ENCODE measurements at regions not wholly inside any gene's neighbourhood (a gene's known extent, or its start where the extent isn't known, plus 50 kb on each side); places are given as distances from the start of the nearest gene placed in this dataset.

DNA sequence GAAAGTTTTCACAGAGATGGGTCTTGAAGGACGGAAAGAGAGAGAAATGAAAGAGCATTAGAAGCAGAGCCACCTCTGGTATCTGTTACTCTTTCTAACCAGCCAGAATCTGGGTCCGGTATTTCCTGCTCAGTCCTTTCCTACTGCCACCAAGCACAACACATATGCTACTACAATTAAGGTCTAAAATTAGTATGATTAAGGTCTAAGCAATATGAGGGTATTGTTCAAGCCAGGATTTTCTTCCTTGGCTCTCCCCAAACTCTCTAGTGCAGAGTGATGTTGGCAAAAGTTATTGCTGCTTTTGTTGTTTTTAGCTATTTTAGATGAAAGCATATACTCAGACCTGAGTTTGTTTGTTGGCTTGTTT, 59.2 kb upstream of the EED start:
- DNase-seq (ENCODE audit: low spot score) (no peak), ATAC-seq (ENCODE audit: insufficient number of reproducible peaks, low FRiP score, low read depth) (no peak)
- Histone ChIP-seq H3K27ac (no peak overlapping the region), H3K36me3 (no peaks in the 10 kb centered on the region), H3K9me3 (no peaks in the 10 kb centered on the region), H3K27me3 (replicated peaks; ENCODE audit: insufficient read depth) (no peaks in the 10 kb centered on the region), H3K4me1 (ENCODE audit: control insufficient read depth in 1 of 2, low read depth in 2 of 2) (peaks cover 6 to 8% of the 10 kb centered on the region in 2 donors), H3K4me3 (no peak overlapping the region)
- TF ChIP-seq, protein P1, sequence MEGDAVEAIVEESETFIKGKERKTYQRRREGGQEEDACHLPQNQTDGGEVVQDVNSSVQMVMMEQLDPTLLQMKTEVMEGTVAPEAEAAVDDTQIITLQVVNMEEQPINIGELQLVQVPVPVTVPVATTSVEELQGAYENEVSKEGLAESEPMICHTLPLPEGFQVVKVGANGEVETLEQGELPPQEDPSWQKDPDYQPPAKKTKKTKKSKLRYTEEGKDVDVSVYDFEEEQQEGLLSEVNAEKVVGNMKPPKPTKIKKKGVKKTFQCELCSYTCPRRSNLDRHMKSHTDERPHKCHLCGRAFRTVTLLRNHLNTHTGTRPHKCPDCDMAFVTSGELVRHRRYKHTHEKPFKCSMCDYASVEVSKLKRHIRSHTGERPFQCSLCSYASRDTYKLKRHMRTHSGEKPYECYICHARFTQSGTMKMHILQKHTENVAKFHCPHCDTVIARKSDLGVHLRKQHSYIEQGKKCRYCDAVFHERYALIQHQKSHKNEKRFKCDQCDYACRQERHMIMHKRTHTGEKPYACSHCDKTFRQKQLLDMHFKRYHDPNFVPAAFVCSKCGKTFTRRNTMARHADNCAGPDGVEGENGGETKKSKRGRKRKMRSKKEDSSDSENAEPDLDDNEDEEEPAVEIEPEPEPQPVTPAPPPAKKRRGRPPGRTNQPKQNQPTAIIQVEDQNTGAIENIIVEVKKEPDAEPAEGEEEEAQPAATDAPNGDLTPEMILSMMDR (IDR thresholded peaks at IDR 0.05): no peak

DNA sequence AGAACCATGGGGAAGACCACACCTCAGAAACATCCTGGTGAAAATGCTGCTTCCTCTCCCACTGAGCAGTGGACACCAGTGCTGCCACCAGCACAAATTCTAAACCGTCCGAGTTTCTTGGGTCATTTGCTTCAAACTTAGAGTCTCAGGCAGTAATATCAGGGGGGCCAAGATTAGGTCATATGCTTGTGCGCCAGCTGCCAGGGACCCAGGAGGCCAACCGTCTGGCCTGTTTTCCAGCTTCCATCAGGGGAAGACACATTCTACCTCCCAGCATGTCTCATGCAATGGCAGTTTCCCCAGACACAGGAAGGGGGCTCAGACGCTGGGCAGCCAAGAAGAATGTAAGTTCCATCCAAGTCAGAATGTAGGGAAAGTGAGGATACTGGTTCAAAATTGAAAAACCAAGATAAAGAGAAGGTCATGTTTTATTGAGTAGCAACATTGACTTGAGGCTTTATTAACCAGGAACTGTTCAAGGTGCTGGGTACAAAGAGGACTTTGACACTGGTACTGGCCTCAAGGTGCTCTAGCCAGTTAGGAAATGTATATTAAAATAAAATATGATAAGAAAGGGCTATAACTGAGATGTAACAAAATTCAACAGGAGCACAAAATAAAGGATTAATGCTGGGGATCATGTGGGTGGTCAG, 59.7 kb upstream of the EED start:
- Histone ChIP-seq H3K36me3 (no peaks in the 10 kb centered on the region), H3K9me3 (no peaks in the 10 kb centered on the region), H3K4me1 (ENCODE audit: control insufficient read depth in 1 of 2, low read depth in 2 of 2) (peaks cover 6 to 8% of the 10 kb centered on the region in 2 donors), H3K27ac (no peak overlapping the region), H3K4me3 (no peak overlapping the region), H3K27me3 (replicated peaks; ENCODE audit: insufficient read depth) (no peaks in the 10 kb centered on the region)
- TF ChIP-seq, protein P1 (IDR thresholded peaks at IDR 0.05): no peak
- no peak for ATAC-seq (ENCODE audit: insufficient number of reproducible peaks, low FRiP score, low read depth)
- no peak for DNase-seq (ENCODE audit: low spot score)

DNA sequence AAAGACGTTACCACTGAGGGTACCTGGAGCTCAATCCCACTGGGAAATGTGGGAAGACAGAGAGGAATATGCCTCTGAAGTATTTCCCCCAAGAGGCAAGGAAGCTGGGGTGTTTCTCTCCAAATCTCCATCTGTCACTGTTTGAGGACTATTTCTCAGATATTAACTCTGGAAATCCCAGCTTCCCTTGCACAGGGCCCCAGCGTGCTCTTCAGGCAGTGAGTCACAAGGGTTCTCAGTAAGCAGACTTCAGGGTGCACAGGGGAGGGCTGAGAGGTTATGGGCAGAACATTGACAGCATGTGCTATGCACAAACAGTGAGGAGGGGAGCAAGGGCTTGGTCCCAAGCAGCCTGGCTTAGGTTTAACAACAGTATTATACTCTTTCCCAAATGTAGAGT, 60.9 kb upstream of the EED start:
- no peak overlapping the region for H3K27ac ChIP-seq
- DNase-seq (ENCODE audit: low spot score) (no peak), ATAC-seq (ENCODE audit: insufficient number of reproducible peaks, low FRiP score, low read depth) (no peak)

DNA sequence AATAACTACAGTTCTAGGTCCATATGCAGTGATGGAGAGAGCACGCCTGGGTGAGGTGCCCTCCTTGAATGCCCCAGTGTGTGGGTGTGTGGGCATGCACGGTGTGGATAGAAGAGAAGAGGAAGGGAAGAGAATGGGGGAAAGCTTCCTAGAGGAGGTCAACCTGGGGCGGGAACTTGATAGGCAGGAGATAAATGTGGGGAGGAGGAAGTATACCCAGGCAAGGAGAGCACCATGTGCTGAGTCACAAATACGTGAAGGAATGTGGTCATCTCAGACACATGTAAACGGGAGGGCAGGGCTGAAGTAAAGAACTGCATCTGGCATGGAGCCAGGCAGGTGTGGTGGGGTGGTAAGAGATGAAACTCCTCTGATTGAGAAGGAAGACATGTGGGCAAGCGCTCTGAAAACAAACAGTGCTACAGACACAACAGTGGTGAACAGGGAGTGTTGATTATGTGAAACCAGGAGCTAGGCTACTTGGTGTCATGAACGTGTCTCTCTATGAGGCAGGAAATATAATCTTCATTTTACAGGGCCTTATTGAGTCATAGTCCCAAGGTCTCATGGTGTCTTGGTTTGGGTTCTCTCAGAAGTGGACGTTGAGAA, 61.5 kb upstream of the EED start:
- TF ChIP-seq, protein P1 (IDR thresholded peaks at IDR 0.05): no peak
- no peak overlapping the region for H3K4me3 ChIP-seq
- DNase-seq (ENCODE audit: low spot score) (no peak), ATAC-seq (ENCODE audit: insufficient number of reproducible peaks, low FRiP score, low read depth) (no peak)
- peaks cover 6 to 18% of the 10 kb centered on the region in 2 donors for H3K4me1 ChIP-seq (ENCODE audit: control insufficient read depth in 1 of 2, low read depth in 2 of 2)
- no peaks in the 10 kb centered on the region for H3K27me3 ChIP-seq (replicated peaks; ENCODE audit: insufficient read depth)
- no peaks in the 10 kb centered on the region for H3K36me3 ChIP-seq
- no peaks in the 10 kb centered on the region for H3K9me3 ChIP-seq
- H3K27ac ChIP-seq: no peak overlapping the region

More for the DNA sequence above, 60.9 kb upstream of the EED start:
- Histone ChIP-seq H3K36me3 (no peaks in the 10 kb centered on the region), H3K27me3 (replicated peaks; ENCODE audit: insufficient read depth) (no peaks in the 10 kb centered on the region), H3K4me1 (ENCODE audit: control insufficient read depth in 1 of 2, low read depth in 2 of 2) (peaks cover 6 to 16% of the 10 kb centered on the region in 2 donors), H3K4me3 (no peak overlapping the region), H3K9me3 (no peaks in the 10 kb centered on the region)
- TF ChIP-seq, protein P1 (IDR thresholded peaks at IDR 0.05): no peak

DNA sequence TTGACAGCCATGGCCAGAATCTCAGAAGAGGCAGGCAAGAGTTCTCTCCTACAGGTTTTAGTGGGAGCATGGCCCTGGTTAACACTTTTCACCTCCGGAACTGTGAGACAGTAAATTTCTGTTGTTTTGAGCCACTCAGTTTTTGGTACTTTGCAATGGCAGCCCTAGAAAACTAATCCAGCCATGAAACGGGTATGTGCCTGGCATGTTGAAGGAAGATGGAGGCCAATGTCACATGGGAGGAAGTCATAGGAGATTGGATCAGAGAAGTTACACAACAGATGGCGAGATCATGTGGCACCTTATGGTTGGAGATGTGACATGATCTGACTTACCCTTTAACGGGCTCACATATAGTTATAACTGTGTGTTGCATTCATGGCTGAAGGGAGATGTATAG, 63.2 kb upstream of the EED start:
- H3K27ac ChIP-seq: no peak overlapping the region
- ATAC-seq (ENCODE audit: insufficient number of reproducible peaks, low FRiP score, low read depth) (no peak), DNase-seq (ENCODE audit: low spot score) (no peak)
- TF ChIP-seq, protein P1 (IDR thresholded peaks at IDR 0.05): no peak
- H3K4me3 ChIP-seq: no peak overlapping the region
- no peaks in the 10 kb centered on the region for H3K27me3 ChIP-seq (replicated peaks; ENCODE audit: insufficient read depth)
- H3K4me1 ChIP-seq (ENCODE audit: control insufficient read depth in 1 of 2, low read depth in 2 of 2): peaks cover 6 to 18% of the 10 kb centered on the region in 2 donors
- H3K36me3 ChIP-seq: no peaks in the 10 kb centered on the region
- no peaks in the 10 kb centered on the region for H3K9me3 ChIP-seq

Data from thoracic aorta (tissue), 2 donors.